OCI-LY1 (cell line): ENCODE measurements at regions not wholly inside any gene's neighbourhood (a gene's known extent, or its start where the extent isn't known, plus 50 kb on each side); places are given as distances from the start of the nearest gene placed in this dataset.

Experiments
- EZH2 ChIP-seq: fragments of 200-600 bp; sonication (generic), shearing (Covaris generic); IDR thresholded peaks from 2 replicates; pipeline ENCODE4 v1.8.0; 2017; ENCODE audit warnings: borderline replicate concordance, mixed run types, mild to moderate bottlenecking, antibody characterized with exemption, low read length, moderate library complexity, mixed read lengths
- TF ChIP-seq, protein P1 (sequence below): fragments of 200-600 bp; sonication (generic), shearing (Covaris generic); IDR thresholded peaks from 2 replicates; pipeline ENCODE4 v1.5.1; 2017; ENCODE audit warnings: mild to moderate bottlenecking, antibody characterized with exemption, low read length, moderate library complexity, mixed read lengths

DNA sequence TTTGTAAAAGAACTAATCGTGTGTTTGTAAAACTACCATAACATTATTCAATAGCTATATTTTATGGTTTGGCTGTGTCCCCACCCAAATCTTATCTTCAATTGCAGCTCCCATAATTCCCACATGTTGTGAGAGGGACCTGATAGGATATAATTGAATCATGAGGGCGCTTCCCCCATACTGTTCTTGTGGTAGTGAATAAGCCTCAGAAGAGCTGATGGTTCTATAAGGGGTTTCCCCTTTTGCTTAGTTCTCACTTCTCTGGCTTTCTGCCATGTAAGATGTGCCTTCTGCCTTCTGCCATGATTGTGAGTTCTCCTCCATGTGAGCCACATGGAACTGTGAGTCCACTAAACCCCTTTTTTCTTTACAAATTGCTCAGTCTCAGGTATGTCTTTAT, 1372.3 kb downstream of the AMY1C start:
- TF ChIP-seq, protein P1, sequence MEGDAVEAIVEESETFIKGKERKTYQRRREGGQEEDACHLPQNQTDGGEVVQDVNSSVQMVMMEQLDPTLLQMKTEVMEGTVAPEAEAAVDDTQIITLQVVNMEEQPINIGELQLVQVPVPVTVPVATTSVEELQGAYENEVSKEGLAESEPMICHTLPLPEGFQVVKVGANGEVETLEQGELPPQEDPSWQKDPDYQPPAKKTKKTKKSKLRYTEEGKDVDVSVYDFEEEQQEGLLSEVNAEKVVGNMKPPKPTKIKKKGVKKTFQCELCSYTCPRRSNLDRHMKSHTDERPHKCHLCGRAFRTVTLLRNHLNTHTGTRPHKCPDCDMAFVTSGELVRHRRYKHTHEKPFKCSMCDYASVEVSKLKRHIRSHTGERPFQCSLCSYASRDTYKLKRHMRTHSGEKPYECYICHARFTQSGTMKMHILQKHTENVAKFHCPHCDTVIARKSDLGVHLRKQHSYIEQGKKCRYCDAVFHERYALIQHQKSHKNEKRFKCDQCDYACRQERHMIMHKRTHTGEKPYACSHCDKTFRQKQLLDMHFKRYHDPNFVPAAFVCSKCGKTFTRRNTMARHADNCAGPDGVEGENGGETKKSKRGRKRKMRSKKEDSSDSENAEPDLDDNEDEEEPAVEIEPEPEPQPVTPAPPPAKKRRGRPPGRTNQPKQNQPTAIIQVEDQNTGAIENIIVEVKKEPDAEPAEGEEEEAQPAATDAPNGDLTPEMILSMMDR, result no peak
- TF ChIP-seq EZH2, result no peak
